Fibroblast of the aortic adventitia (primary cell): ENCODE measurements at regions not wholly inside any gene's neighbourhood (a gene's known extent, or its start where the extent isn't known, plus 50 kb on each side); places are given as distances from the start of the nearest gene placed in this dataset.

ENCODE experiments used
- DNase-seq: peaks from one replicate; pipeline ENCODE4 v3.0.0-alpha.2; 2010; ENCODE audit warnings: low read depth
- H3K4me3 ChIP-seq: 2 replicates; pipeline ENCODE4 v1.5.1; 2011; ENCODE audit warnings: low read depth, mild to moderate bottlenecking, control low read depth, low read length, moderate library complexity
- CTCF ChIP-seq: IDR thresholded peaks from 2 replicates; pipeline ENCODE4 v1.5.1; 2011; ENCODE audit warnings: mild to moderate bottlenecking, low read length, control low read depth, inconsistent platforms; ENCODE audit not compliant: insufficient read depth

GRCh38 chr4:135239964-135240363, 1038.4 kb upstream of the PABPC4L start:
- no peak for TF ChIP-seq CTCF
- H3K4me3 ChIP-seq: no peak overlapping the region
- DNase-seq: no peak

GRCh38 chr4:135238940-135239339, 1037.4 kb upstream of the PABPC4L start:
- no peak for TF ChIP-seq CTCF
- DNase-seq: peak; percentile 3
- no peak overlapping the region for H3K4me3 ChIP-seq

GRCh38 chr4:135236048-135236447, 1034.5 kb upstream of the PABPC4L start:
- no peak for DNase-seq
- no peak for TF ChIP-seq CTCF
- H3K4me3 ChIP-seq: no peak overlapping the region

- DNase-seq: no peak
- no peak overlapping the region for H3K4me3 ChIP-seq
- TF ChIP-seq CTCF: no peak
Observed at GRCh38 chr4:135227842-135228241, 1026.3 kb upstream of the PABPC4L start.

- no peak for TF ChIP-seq CTCF
- no peak for DNase-seq
- no peak overlapping the region for H3K4me3 ChIP-seq
Observed at GRCh38 chr4:135225551-135225950, 1024.0 kb upstream of the PABPC4L start.

- no peak for DNase-seq
- no peak for TF ChIP-seq CTCF
- H3K4me3 ChIP-seq: no peak overlapping the region
Observed at GRCh38 chr4:135210341-135210740, 1008.8 kb upstream of the PABPC4L start.

GRCh38 chr4:135207531-135207930, 1005.9 kb upstream of the PABPC4L start:
- TF ChIP-seq CTCF: no peak

More at GRCh38 chr4:135207531-135207930, 1005.9 kb upstream of the PABPC4L start:
- no peak for DNase-seq
- no peak overlapping the region for H3K4me3 ChIP-seq
